Prostate gland (tissue), 2 donors: ENCODE measurements at regions not wholly inside any gene's neighbourhood (a gene's known extent, or its start where the extent isn't known, plus 50 kb on each side); places are given as distances from the start of the nearest gene placed in this dataset.

Experiments
- DNase-seq: peaks from one replicate; pipeline ENCODE4 v3.0.0-alpha.2; 2019; ENCODE audit warnings: low spot score
- H3K27ac ChIP-seq, 2 donors: fragments of 200-600 bp; sonication (generic); 2 replicates each; pipeline ENCODE4 v1.5.1; 2017 to 2019
- H3K27me3 ChIP-seq: fragments of 200-600 bp; sonication (generic); replicated peaks from 2 replicates; pipeline ENCODE4 v1.5.1; 2019; ENCODE audit not compliant: insufficient read depth
- H3K36me3 ChIP-seq, 2 donors: fragments of 200-600 bp; sonication (generic); 1 replicate in 1 of 2; 2 replicates in 1 of 2; pipeline versions ENCODE4 v1.5.1 to v1.8.1; 2017 to 2019
- H3K4me1 ChIP-seq: fragments of 200-600 bp; sonication (generic); replicated peaks from 2 replicates; pipeline ENCODE4 v1.5.1; 2019
- H3K4me3 ChIP-seq, 2 donors: fragments of 200-600 bp; sonication (generic); 2 replicates each; pipeline ENCODE4 v1.5.1; 2017 to 2019
- H3K9me3 ChIP-seq: fragments of 200-600 bp; sonication (generic); 2 replicates; pipeline ENCODE4 v1.5.1; 2017
- CTCF ChIP-seq, 4 experiments: fragments of 200-600 bp in 2 of 4; fragments of 450-650 bp in 2 of 4; sonication (generic) in 2 of 4; IDR thresholded peaks; 1 replicate in 3 of 4; 2 replicates in 1 of 4; pipeline ENCODE4 v1.5.1; 2016 to 2019; ENCODE audit warnings: antibody characterized with exemption in 4 of 4, mild to moderate bottlenecking in 2 of 4, moderate library complexity in 2 of 4
- POLR2A ChIP-seq: fragments of 450-650 bp; IDR thresholded peaks from one replicate; pipeline ENCODE4 v1.6.1; 2016; ENCODE audit warnings: antibody characterized with exemption, mild to moderate bottlenecking
- POLR2AphosphoS5 ChIP-seq: sonication (generic); formaldehyde crosslinking; IDR thresholded peaks from one replicate; pipeline ENCODE4 v1.6.1; 2017; ENCODE audit warnings: antibody characterized with exemption
- WGBS: methylation state at CpG from one replicate; pipeline ENCODE4 v1.1.5; 2018; 5-methylcytosine and 5-hydroxymethylcytosine counted together
- intact Hi-C: fragments of 100-400 bp; cut with DNase I; formaldehyde crosslinking; loops from one replicate; pipeline ENCODE4 v1.14.2; 2022

GRCh38 chr15:77827860-77828259 is 195.1 kb upstream of the LINGO1 start:
- Histone ChIP-seq H3K27ac (no peak overlapping the region), H3K9me3 (no peaks in the 10 kb centered on the region), H3K27me3 (no peaks in the 10 kb centered on the region), H3K4me1 (no peaks in the 10 kb centered on the region), H3K4me3 (no peak overlapping the region), H3K36me3 (no peaks in the 10 kb centered on the region)
- DNase-seq, result no peak
- TF ChIP-seq CTCF (IDR thresholded peaks at IDR 0.05) (no peak), POLR2AphosphoS5 (no peak), POLR2A (no peak)
- intact Hi-C loops, result no loop called here
- 97% methylated on average over 4 of the region's 4 CpGs for WGBS

GRCh38 chr15:77826006-77826695 is 193.4 kb upstream of the LINGO1 start:
- Histone ChIP-seq H3K9me3 (no peaks in the 10 kb centered on the region), H3K36me3 (no peaks in the 10 kb centered on the region), H3K27me3 (peaks cover under 1% of the 10 kb centered on the region), H3K4me1 (no peaks in the 10 kb centered on the region), H3K27ac (no peak overlapping the region), H3K4me3 (no peak overlapping the region)
- TF ChIP-seq CTCF (IDR thresholded peaks at IDR 0.05) (no peak), POLR2A (no peak), POLR2AphosphoS5 (no peak)
- WGBS, result 67% methylated on average over 11 of the region's 11 CpGs
- DNase-seq, result no peak
- intact Hi-C loops, result no loop called here

- 96% methylated on average over 7 of the region's 7 CpGs for WGBS
- TF ChIP-seq POLR2AphosphoS5 (no peak), CTCF (IDR thresholded peaks at IDR 0.05) (no peak), POLR2A (no peak)
- no peak for DNase-seq
- Histone ChIP-seq H3K27me3 (peaks cover 2% of the 10 kb centered on the region), H3K9me3 (no peaks in the 10 kb centered on the region), H3K27ac (no peak overlapping the region), H3K4me3 (no peak overlapping the region), H3K4me1 (no peaks in the 10 kb centered on the region), H3K36me3 (no peaks in the 10 kb centered on the region)
- intact Hi-C loops, result no loop called here
Measured at GRCh38 chr15:77825546-77825945, 192.8 kb upstream of the LINGO1 start.

- WGBS, result 86% methylated on average over 3 of the region's 3 CpGs
Measured at GRCh38 chr15:77825252-77825542, 192.5 kb upstream of the LINGO1 start.

More at GRCh38 chr15:77825252-77825542, 192.5 kb upstream of the LINGO1 start:
- DNase-seq, result no peak
- intact Hi-C loops, result no loop called here
- Histone ChIP-seq H3K27me3 (peaks cover 2% of the 10 kb centered on the region), H3K4me3 (no peak overlapping the region), H3K36me3 (no peaks in the 10 kb centered on the region), H3K4me1 (no peaks in the 10 kb centered on the region), H3K27ac (no peak overlapping the region), H3K9me3 (no peaks in the 10 kb centered on the region)
- TF ChIP-seq CTCF (IDR thresholded peaks at IDR 0.05) (no peak), POLR2A (no peak), POLR2AphosphoS5 (no peak)
